ENCODE measurements at regions not wholly inside any gene's neighbourhood (a gene's known extent, or its start where the extent isn't known, plus 50 kb on each side); places are given as distances from the start of the nearest gene placed in this dataset.

GRCh38 chr12:4826909-4827308 lies 82.8 kb upstream of the KCNA1 start:
- Histone ChIP-seq H4K5ac (ENCODE audit: insufficient read length, low read depth, low read length) (no peak overlapping the region), H2BK12ac (ENCODE audit: insufficient read length, low read depth, low read length) (no peak overlapping the region), H3T11ph (ENCODE audit: low read length) (no peak overlapping the region), H2BK120ac (ENCODE audit: low read depth, low read length, poor library complexity, severe bottlenecking) (no peak overlapping the region), H4K8ac (replicated peaks; ENCODE audit: insufficient read length, low read depth, low read length) (no peak overlapping the region), H4K91ac (ENCODE audit: insufficient read length, low read depth, low read length) (no peak overlapping the region), H3K79me2 (ENCODE audit: insufficient read depth, low read length) (no peaks in the 10 kb centered on the region), H3K4me1 (ENCODE audit: insufficient read depth, low read length) (no peaks in the 10 kb centered on the region; the same call in 1 of the 2 replicates), H3K23ac (ENCODE audit: insufficient read length, low read depth, low read length) (no peak overlapping the region), H2AFZ (ENCODE audit: low read length) (no peak overlapping the region), H2BK20ac (ENCODE audit: low read depth, low read length, poor library complexity, severe bottlenecking) (no peak overlapping the region), H3K9me3 (ENCODE audit: control insufficient read depth, low read depth, low read length) (no peaks in the 10 kb centered on the region), H3K79me1 (ENCODE audit: insufficient read depth, low read depth, low read length, poor library complexity, severe bottlenecking) (no peaks in the 10 kb centered on the region), H3K23me2 (ENCODE audit: insufficient read length, low read depth, low read length, poor library complexity, severe bottlenecking) (no peaks in the 10 kb centered on the region), H3K14ac (ENCODE audit: insufficient read depth, low read length) (no peak overlapping the region), H3K27me3 (ENCODE audit: insufficient read depth, low read length) (no peaks in the 10 kb centered on the region), H2BK15ac (ENCODE audit: low read depth, low read length) (no peak overlapping the region), H3K4ac (ENCODE audit: low read depth, low read length) (no peak overlapping the region), H4K20me1 (ENCODE audit: control insufficient read depth, insufficient read depth, insufficient read length) (no peaks in the 10 kb centered on the region), H3K4me2 (ENCODE audit: insufficient read depth, insufficient read length, low read length) (no peak overlapping the region), H3K56ac (ENCODE audit: insufficient read length, low read depth, low read length) (no peak overlapping the region), H3K27ac (ENCODE audit: insufficient read length, low read depth, low read length) (no peak overlapping the region), H2AK5ac (ENCODE audit: insufficient read length, low read length) (no peak overlapping the region), H3K18ac (ENCODE audit: insufficient read length, low read depth, low read length) (no peak overlapping the region), H3K9ac (ENCODE audit: extremely low read depth, insufficient read length, low read length) (no peak overlapping the region), H2BK5ac (ENCODE audit: insufficient read length, low read length) (no peak overlapping the region)
- WGBS (ENCODE audit: extremely low coverage, insufficient read length, low lambda C conversion rate) = 100% methylated on average over 1 of the region's 5 CpGs
- Mint-ChIP-seq H3K27me3 (ENCODE audit: low read depth) (peaks cover 10% of the 10 kb centered on the region), H3K27ac (no peak overlapping the region), H3K9me3 (no peaks in the 10 kb centered on the region), H3K36me3 (ENCODE audit: insufficient read depth in 1 of 3, low read depth in 3 of 3) (no peaks in the 10 kb centered on the region), H3K4me3 (no peak overlapping the region), H3K4me1 (peaks cover 19 to 20% of the 10 kb centered on the region in 2 experiments)
- TF ChIP-seq CTCF (conservative IDR thresholded peaks at IDR 0.05) = no peak
- no peak for DNase-seq
